Cardiac fibroblast (primary cell): ENCODE measurements at regions not wholly inside any gene's neighbourhood (a gene's known extent, or its start where the extent isn't known, plus 50 kb on each side); places are given as distances from the start of the nearest gene placed in this dataset.
"Not testable (repeated sequence)": the region's sequence is repeated elsewhere in the genome, so short reads cannot be mapped to it uniquely, and the experiment has no call there.

Experiments
- DNase-seq, 2 donors: peaks; one replicate each; pipeline versions ENCODE4 v3.0.0 to v3.0.0-alpha.2; 2010; ENCODE audit warnings: low read depth in 2 of 2
- H3K4me3 ChIP-seq, 2 donors: replicated peaks in 1 of 2; 1 replicate in 1 of 2; 2 replicates in 1 of 2; pipeline ENCODE4 v1.5.1; 2011; ENCODE audit warnings: low read depth in 2 of 2, low read length in 2 of 2, mild to moderate bottlenecking in 2 of 2, moderate library complexity in 1 of 2
- CTCF ChIP-seq: IDR thresholded peaks from one replicate; pipeline ENCODE4 v1.5.1; 2011; ENCODE audit warnings: low read depth, mild to moderate bottlenecking, low read length, inconsistent platforms

- TF ChIP-seq CTCF, result no peak
- no peak overlapping the region for H3K4me3 ChIP-seq
- no peak for DNase-seq
Observed at GRCh38 chr2:34815052-34815741, 1216.1 kb upstream of the FAM98A start.

GRCh38 chr2:34810456-34810855 is 1211.4 kb upstream of the FAM98A start:
- TF ChIP-seq CTCF, result no peak
- DNase-seq, result no peak
- no peak overlapping the region for H3K4me3 ChIP-seq

GRCh38 chr2:34808426-34808825 is 1209.3 kb upstream of the FAM98A start:
- H3K4me3 ChIP-seq, result no peak overlapping the region
- no peak for TF ChIP-seq CTCF

GRCh38 chr2:34806891-34807290 is 1207.8 kb upstream of the FAM98A start:
- no peak for DNase-seq
- H3K4me3 ChIP-seq, result no peak overlapping the region
- TF ChIP-seq CTCF, result no peak

More at GRCh38 chr2:34808426-34808825, 1209.3 kb upstream of the FAM98A start:
- DNase-seq, result no peak

- no peak overlapping the region for H3K4me3 ChIP-seq
- TF ChIP-seq CTCF, result no peak
- no peak for DNase-seq
Observed at GRCh38 chr2:34806396-34806795, 1207.3 kb upstream of the FAM98A start.

- DNase-seq, result no peak
- TF ChIP-seq CTCF, result no peak
- H3K4me3 ChIP-seq, result no peak overlapping the region
Observed at GRCh38 chr2:34799556-34799955, 1200.5 kb upstream of the FAM98A start.

GRCh38 chr2:34795586-34795985 is 1196.5 kb upstream of the FAM98A start:
- DNase-seq, result not testable (repeated sequence)

More at GRCh38 chr2:34795586-34795985, 1196.5 kb upstream of the FAM98A start:
- H3K4me3 ChIP-seq, result not testable (repeated sequence)
